ENCODE measurements at regions not wholly inside any gene's neighbourhood (a gene's known extent, or its start where the extent isn't known, plus 50 kb on each side); places are given as distances from the start of the nearest gene placed in this dataset.
A peak's percentile ranks its signal among the peaks of the same experiment; 100 is the strongest.

DNA sequence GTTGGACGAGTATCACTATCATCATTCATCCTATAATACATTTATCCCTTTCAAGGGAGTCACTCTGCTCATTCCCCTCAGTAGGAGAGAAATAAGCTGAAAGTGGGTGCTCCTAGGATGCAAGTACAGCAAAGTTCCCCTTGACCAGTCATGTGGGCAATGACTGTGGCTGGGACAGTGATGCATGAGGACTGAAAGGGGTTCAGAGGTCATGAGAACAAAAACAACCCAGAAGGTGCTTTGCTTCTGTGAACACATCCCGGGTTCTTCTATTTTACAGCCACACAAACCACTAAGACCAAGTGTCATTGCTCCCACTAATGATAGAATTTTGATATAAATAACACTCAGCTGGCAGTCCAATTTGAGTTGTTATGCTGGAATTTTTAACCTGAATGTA is 177.8 kb upstream of the ADCY2 start:
- no peaks in the 10 kb centered on the region for H3K36me3 ChIP-seq
- no peaks in the 10 kb centered on the region for H3K9me3 ChIP-seq
- H3K27ac ChIP-seq: no peak overlapping the region
- TF ChIP-seq, protein P1, sequence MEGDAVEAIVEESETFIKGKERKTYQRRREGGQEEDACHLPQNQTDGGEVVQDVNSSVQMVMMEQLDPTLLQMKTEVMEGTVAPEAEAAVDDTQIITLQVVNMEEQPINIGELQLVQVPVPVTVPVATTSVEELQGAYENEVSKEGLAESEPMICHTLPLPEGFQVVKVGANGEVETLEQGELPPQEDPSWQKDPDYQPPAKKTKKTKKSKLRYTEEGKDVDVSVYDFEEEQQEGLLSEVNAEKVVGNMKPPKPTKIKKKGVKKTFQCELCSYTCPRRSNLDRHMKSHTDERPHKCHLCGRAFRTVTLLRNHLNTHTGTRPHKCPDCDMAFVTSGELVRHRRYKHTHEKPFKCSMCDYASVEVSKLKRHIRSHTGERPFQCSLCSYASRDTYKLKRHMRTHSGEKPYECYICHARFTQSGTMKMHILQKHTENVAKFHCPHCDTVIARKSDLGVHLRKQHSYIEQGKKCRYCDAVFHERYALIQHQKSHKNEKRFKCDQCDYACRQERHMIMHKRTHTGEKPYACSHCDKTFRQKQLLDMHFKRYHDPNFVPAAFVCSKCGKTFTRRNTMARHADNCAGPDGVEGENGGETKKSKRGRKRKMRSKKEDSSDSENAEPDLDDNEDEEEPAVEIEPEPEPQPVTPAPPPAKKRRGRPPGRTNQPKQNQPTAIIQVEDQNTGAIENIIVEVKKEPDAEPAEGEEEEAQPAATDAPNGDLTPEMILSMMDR (IDR thresholded peaks at IDR 0.05): no peak
- no peaks in the 10 kb centered on the region for H3K27me3 ChIP-seq
- no peaks in the 10 kb centered on the region for H3K4me1 ChIP-seq
- DNase-seq: peak in 1 of 2 donors; percentile 5
- intact Hi-C loops (cut with DNase I): no loop called here
- 16 to 30% methylated on average over 2 of the region's 2 CpGs for WGBS, 2 donors
- H3K4me3 ChIP-seq (replicated peaks in 1 of 3): no peak overlapping the region

DNA sequence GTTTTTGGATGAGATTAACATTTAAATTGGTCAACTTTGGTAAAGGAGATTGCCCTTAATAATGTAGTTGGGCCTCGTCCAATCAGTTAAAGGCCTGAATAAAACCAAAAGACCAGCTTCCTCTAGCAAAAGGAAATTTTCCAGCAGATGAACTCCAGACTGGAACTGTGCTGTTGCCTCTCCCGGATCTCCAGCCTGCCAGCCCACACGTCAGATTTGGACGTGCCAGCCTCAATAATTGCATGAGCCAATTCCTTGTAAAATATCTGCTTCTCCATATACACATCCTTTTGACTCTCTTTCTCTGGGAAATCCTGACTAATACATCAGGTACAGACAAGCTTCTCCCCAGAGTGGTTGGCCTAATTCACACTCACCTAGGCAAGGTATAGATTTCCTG is 175.8 kb upstream of the ADCY2 start:
- Histone ChIP-seq H3K36me3 (no peaks in the 10 kb centered on the region), H3K4me3 (replicated peaks in 1 of 3) (no peak overlapping the region), H3K9me3 (no peaks in the 10 kb centered on the region), H3K4me1 (no peaks in the 10 kb centered on the region), H3K27ac (no peak overlapping the region), H3K27me3 (no peaks in the 10 kb centered on the region)
- TF ChIP-seq, protein P1 (IDR thresholded peaks at IDR 0.05): no peak
- TF ChIP-seq POLR2A (IDR thresholded peaks at IDR 0.05): no peak
- intact Hi-C loops (cut with DNase I): no loop called here
- WGBS, 2 donors: 67 to 89% methylated on average over 4 of the region's 4 CpGs
- no peak for DNase-seq

DNA sequence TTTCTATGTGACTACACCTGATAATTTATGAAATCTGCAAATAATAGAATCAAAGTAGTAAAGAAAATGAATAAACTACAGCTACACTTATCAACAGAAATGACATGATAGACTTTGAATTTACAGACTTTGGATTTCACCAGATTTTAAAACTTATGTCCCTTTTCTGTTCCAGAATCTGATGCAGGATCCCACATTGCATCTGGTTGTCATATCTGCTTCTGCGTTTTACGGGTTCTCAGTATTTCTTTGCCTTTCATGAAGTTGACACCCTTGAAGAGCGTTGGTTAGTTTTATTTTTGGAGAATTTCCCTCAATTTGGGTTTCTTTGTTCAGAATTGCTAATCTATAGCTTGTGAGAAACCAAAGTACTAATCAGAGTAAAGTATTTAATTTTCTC is 174.9 kb upstream of the ADCY2 start:
- no peaks in the 10 kb centered on the region for H3K4me1 ChIP-seq
- intact Hi-C loops (cut with DNase I): no loop called here
- no peak for DNase-seq
- H3K27ac ChIP-seq: no peak overlapping the region
- H3K9me3 ChIP-seq: no peaks in the 10 kb centered on the region
- TF ChIP-seq POLR2A (IDR thresholded peaks at IDR 0.05): no peak
- TF ChIP-seq, protein P1 (IDR thresholded peaks at IDR 0.05): no peak
- H3K36me3 ChIP-seq: no peaks in the 10 kb centered on the region
- H3K4me3 ChIP-seq (replicated peaks in 1 of 3): no peak overlapping the region
- no peaks in the 10 kb centered on the region for H3K27me3 ChIP-seq
- 87 to 93% methylated on average over 3 of the region's 3 CpGs for WGBS, 2 donors

DNA sequence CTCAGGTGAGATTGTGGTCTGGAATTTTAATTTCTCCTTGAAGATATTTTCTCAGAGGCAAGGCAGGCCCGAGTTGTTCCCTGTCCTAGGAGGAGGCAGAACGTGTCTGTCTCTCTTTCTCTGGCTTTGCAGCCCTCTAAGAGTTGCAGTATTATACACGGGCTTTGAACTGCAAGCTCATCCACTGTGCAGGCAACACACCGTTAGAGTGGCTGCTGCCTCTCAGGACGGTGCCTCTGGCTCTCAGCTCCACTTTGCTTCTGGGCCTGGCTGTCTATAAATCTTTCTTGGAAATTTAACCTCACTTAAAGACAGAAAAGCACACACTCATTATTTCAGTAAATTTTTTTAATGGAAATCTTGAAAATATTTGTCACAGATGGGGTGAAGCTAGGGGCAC is 170.1 kb upstream of the ADCY2 start:
- Histone ChIP-seq H3K9me3 (no peaks in the 10 kb centered on the region), H3K27me3 (no peaks in the 10 kb centered on the region), H3K36me3 (no peaks in the 10 kb centered on the region), H3K27ac (no peak overlapping the region), H3K4me3 (replicated peaks in 1 of 3) (no peak overlapping the region), H3K4me1 (no peaks in the 10 kb centered on the region)
- no peak for DNase-seq
- intact Hi-C loops (cut with DNase I): no loop called here
- 33 to 44% methylated on average over 5 of the region's 5 CpGs for WGBS, 2 donors
- no peak for TF ChIP-seq POLR2A (IDR thresholded peaks at IDR 0.05)
- TF ChIP-seq, protein P1 (IDR thresholded peaks at IDR 0.05): no peak

DNA sequence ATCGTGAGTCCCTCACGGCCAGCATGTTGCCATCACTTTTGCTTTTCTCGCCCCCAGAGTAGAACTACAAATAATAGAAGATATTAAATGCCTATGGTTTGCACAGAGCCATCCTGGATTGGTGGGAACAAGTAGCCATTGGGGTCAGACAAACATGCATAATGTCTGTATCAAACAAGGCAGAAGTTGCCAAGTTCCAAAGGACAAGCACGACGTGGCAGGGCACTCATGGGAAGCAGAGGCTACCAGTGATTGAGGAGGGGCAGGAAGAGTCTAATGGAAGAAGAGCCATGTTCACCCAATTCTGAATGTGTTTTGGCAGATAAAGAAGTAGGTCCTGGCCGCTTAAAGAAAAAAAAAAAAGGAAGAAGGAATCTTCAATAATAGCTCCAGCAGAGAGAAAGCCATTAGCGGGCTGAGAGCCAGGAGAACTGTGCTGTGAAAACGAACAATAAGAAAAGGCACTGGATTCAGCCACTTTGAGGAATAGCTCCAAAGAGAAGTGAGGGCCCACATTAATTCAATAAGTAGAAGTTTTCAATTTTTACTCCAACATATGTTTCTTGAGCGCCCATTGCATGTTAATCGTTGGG is 153.7 kb upstream of the ADCY2 start:
- Histone ChIP-seq H3K9me3 (no peaks in the 10 kb centered on the region), H3K27me3 (no peaks in the 10 kb centered on the region), H3K36me3 (no peaks in the 10 kb centered on the region), H3K4me3 (replicated peaks in 1 of 3) (no peak overlapping the region), H3K27ac (no peak overlapping the region), H3K4me1 (no peaks in the 10 kb centered on the region)
- TF ChIP-seq POLR2A (IDR thresholded peaks at IDR 0.05): no peak
- TF ChIP-seq, protein P1 (IDR thresholded peaks at IDR 0.05): no peak
- intact Hi-C loops (cut with DNase I): no loop called here
- 57% methylated on average over 10 of the region's 10 CpGs for whole genome bisulfite sequencing, 2 donors
- DNase-seq: no peak
